Neural cell (in vitro differentiated cells): ENCODE measurements at regions not wholly inside any gene's neighbourhood (a gene's known extent, or its start where the extent isn't known, plus 50 kb on each side); places are given as distances from the start of the nearest gene placed in this dataset.

Experiments
- H2AFZ ChIP-seq: fragments of 200-600, 300-800 bp; sonication (generic), shearing (Covaris generic); 2 replicates; pipeline ENCODE4 v1.6.0; 2014; ENCODE audit warnings: low read depth, mild to moderate bottlenecking, antibody characterized with exemption, low read length, moderate library complexity
- H3F3A ChIP-seq: fragments of 200-600 bp; shearing (Covaris generic); 2 replicates; pipeline ENCODE4 v1.6.1; 2016; ENCODE audit warnings: mild to moderate bottlenecking, moderate library complexity, mixed read lengths, antibody characterized with exemption, low read length; ENCODE audit not compliant: insufficient read depth, poor library complexity, severe bottlenecking
- H3K27ac ChIP-seq: fragments of 200-600, 300-800 bp; sonication (generic), shearing (Covaris generic); 2 replicates; pipeline ENCODE4 v1.5.1; 2014; ENCODE audit warnings: mild to moderate bottlenecking, low read length, moderate library complexity
- H3K27me3 ChIP-seq: fragments of 300-800, 200-600 bp; sonication (generic), shearing (Covaris generic); 2 replicates; pipeline ENCODE4 v1.6.0; 2014; ENCODE audit warnings: mild to moderate bottlenecking, low read depth, low read length, moderate library complexity; ENCODE audit not compliant: insufficient read depth
- H3K36me3 ChIP-seq: fragments of 300-800, 200-600 bp; sonication (generic), shearing (Covaris generic); 2 replicates; pipeline ENCODE4 v1.5.1; 2014; ENCODE audit warnings: mild to moderate bottlenecking, antibody characterized with exemption, low read length, moderate library complexity; ENCODE audit not compliant: insufficient read depth
- H3K4me2 ChIP-seq: fragments of 300-800, 200-600 bp; sonication (generic), shearing (Covaris generic); 2 replicates; pipeline ENCODE4 v1.6.0; 2014; ENCODE audit warnings: mild to moderate bottlenecking, low read length
- H3K4me3 ChIP-seq: fragments of 300-800, 200-600 bp; sonication (generic), shearing (Covaris generic); 2 replicates; pipeline ENCODE4 v1.5.1; 2014; ENCODE audit warnings: mild to moderate bottlenecking, low read length, moderate library complexity
- H3K79me2 ChIP-seq: fragments of 200-600 bp; shearing (Covaris generic); replicated peaks from 2 replicates; pipeline ENCODE4 v1.6.0; 2014; ENCODE audit warnings: mild to moderate bottlenecking, low read length, moderate library complexity; ENCODE audit not compliant: insufficient read depth
- H3K9ac ChIP-seq: fragments of 300-800, 200-600 bp; sonication (generic), shearing (Covaris generic); 2 replicates; pipeline ENCODE4 v1.6.1; 2016; ENCODE audit warnings: mild to moderate bottlenecking, low read length, mixed read lengths
- H3K9me2 ChIP-seq: fragments of 200-600 bp; shearing (Covaris generic); 2 replicates; pipeline ENCODE4 v1.6.1; 2016; ENCODE audit warnings: mild to moderate bottlenecking, low read length, mixed read lengths; ENCODE audit not compliant: insufficient read depth
- H3K9me3 ChIP-seq: fragments of 200-600, 300-800 bp; sonication (generic), shearing (Covaris generic); 2 replicates; pipeline ENCODE4 v1.6.1; 2016; ENCODE audit warnings: mild to moderate bottlenecking, mixed run types, low read length, moderate library complexity, mixed read lengths
- H4K20me1 ChIP-seq: fragments of 200-600 bp; shearing (Covaris generic); 2 replicates; pipeline ENCODE4 v1.6.1; 2016; ENCODE audit warnings: mild to moderate bottlenecking, mixed run types; ENCODE audit not compliant: insufficient read depth
- EP300 ChIP-seq: fragments of 450-650 bp; conservative IDR thresholded peaks from 2 replicates; pipeline ENCODE4 v1.6.1; 2014; ENCODE audit warnings: antibody characterized with exemption, mild to moderate bottlenecking, moderate library complexity; ENCODE audit not compliant: poor library complexity, severe bottlenecking
- EZH2 ChIP-seq: fragments of 200-600, 300-800 bp; shearing (Covaris generic), sonication (generic); IDR thresholded peaks from 2 replicates; pipeline ENCODE4 v1.6.1; 2014; ENCODE audit warnings: antibody characterized with exemption, low read length, borderline replicate concordance, mild to moderate bottlenecking; ENCODE audit not compliant: insufficient read depth, poor library complexity, severe bottlenecking
- MXI1 ChIP-seq: fragments of 450-650 bp; conservative IDR thresholded peaks from 2 replicates; pipeline ENCODE4 v1.6.1; 2014; ENCODE audit warnings: antibody characterized with exemption, mild to moderate bottlenecking; ENCODE audit not compliant: poor library complexity, severe bottlenecking
- POLR2AphosphoS5 ChIP-seq: IDR thresholded peaks from 2 replicates; pipeline ENCODE4 v1.6.1; 2012
- RAD21 ChIP-seq: fragments of 450-650 bp; conservative IDR thresholded peaks from 2 replicates; pipeline ENCODE4 v1.6.1; 2014; ENCODE audit warnings: antibody characterized with exemption, mild to moderate bottlenecking, moderate library complexity
- REST ChIP-seq: IDR thresholded peaks from 2 replicates; pipeline ENCODE4 v1.6.1; 2012; ENCODE audit warnings: borderline replicate concordance
- SMC3 ChIP-seq: fragments of 450-650 bp; conservative IDR thresholded peaks from 2 replicates; pipeline ENCODE4 v1.6.1; 2014; ENCODE audit warnings: antibody characterized with exemption, mild to moderate bottlenecking, moderate library complexity; ENCODE audit not compliant: poor library complexity
- TAF1 ChIP-seq: IDR thresholded peaks from 2 replicates; pipeline ENCODE4 v1.6.1; 2012; ENCODE audit warnings: low read depth
- TF ChIP-seq, protein P1 (sequence below): fragments of 450-650 bp; IDR thresholded peaks from 2 replicates; pipeline ENCODE4 v1.5.1; 2014; ENCODE audit warnings: antibody characterized with exemption, mild to moderate bottlenecking, moderate library complexity; ENCODE audit not compliant: poor library complexity, severe bottlenecking

DNA sequence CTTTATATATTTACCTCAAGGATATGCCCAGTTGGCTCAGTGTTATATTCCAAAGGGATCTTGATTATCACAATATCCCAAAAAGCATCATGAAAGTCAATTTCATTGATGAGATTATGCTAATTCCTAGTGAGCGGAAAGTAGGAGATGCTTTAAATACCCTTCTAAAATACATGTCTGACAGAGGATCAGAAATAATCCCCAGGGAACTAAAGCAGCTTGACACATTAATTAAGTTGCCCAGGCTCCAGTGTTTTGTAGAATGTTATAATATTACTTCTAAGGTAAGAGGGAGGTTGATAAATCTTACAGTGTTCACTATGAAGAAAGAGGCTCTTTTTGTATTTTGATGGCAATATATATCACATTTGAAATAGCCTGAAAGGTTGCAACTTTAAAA lies 767.5 kb upstream of the ROBO1 start:
- H3K9me2 ChIP-seq: no peaks in the 10 kb centered on the region
- no peaks in the 10 kb centered on the region for H3K36me3 ChIP-seq
- TF ChIP-seq EP300: peak; percentile 15
- no peak for TF ChIP-seq POLR2AphosphoS5
- TF ChIP-seq, protein P1, sequence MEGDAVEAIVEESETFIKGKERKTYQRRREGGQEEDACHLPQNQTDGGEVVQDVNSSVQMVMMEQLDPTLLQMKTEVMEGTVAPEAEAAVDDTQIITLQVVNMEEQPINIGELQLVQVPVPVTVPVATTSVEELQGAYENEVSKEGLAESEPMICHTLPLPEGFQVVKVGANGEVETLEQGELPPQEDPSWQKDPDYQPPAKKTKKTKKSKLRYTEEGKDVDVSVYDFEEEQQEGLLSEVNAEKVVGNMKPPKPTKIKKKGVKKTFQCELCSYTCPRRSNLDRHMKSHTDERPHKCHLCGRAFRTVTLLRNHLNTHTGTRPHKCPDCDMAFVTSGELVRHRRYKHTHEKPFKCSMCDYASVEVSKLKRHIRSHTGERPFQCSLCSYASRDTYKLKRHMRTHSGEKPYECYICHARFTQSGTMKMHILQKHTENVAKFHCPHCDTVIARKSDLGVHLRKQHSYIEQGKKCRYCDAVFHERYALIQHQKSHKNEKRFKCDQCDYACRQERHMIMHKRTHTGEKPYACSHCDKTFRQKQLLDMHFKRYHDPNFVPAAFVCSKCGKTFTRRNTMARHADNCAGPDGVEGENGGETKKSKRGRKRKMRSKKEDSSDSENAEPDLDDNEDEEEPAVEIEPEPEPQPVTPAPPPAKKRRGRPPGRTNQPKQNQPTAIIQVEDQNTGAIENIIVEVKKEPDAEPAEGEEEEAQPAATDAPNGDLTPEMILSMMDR: no peak

GRCh38 chr3:80533553-80533952 lies 765.8 kb upstream of the ROBO1 start:
- no peak overlapping the region for H3K4me2 ChIP-seq
- no peak overlapping the region for H3K27ac ChIP-seq
- TF ChIP-seq SMC3 (no peak), POLR2AphosphoS5 (no peak), EP300 (no peak)
- no peaks in the 10 kb centered on the region for H3K9me2 ChIP-seq
- no peaks in the 10 kb centered on the region for H3K36me3 ChIP-seq
- no peaks in the 10 kb centered on the region for H4K20me1 ChIP-seq
- no peak overlapping the region for H3K9ac ChIP-seq
- no peaks in the 10 kb centered on the region for H3K9me3 ChIP-seq
- H3F3A ChIP-seq: no peaks in the 10 kb centered on the region
- H3K27me3 ChIP-seq: no peaks in the 10 kb centered on the region
- H3K4me3 ChIP-seq: no peak overlapping the region
- H2AFZ ChIP-seq: no peak overlapping the region
- H3K79me2 ChIP-seq: no peaks in the 10 kb centered on the region

More for the DNA sequence above, 767.5 kb upstream of the ROBO1 start:
- Histone ChIP-seq H3K27ac (peak overlapping the region; percentile 53), H2AFZ (no peak overlapping the region), H3K79me2 (no peaks in the 10 kb centered on the region), H3K4me3 (no peak overlapping the region), H3F3A (no peaks in the 10 kb centered on the region), H3K9me3 (no peaks in the 10 kb centered on the region), H4K20me1 (no peaks in the 10 kb centered on the region), H3K27me3 (no peaks in the 10 kb centered on the region), H3K9ac (no peak overlapping the region), H3K4me2 (no peak overlapping the region)

DNA sequence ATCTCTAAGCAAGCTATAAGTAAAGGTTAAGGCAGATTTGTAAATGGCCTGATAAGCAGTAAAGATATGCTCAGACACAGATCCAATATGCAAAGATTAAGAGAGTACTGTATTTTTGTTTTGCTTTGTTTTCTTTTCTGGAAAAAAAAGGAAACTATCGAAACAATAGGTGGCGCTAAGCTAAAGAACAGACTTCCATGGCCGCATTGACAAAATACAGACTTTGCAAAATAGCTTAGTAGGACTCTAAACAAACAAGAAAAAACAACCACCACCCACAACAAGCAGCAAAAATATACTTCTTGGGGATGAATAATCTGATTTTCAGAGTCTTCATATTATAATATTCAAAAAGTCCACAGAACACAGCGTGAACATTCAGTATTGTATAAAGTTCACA lies 758.4 kb upstream of the ROBO1 start:
- no peaks in the 10 kb centered on the region for H4K20me1 ChIP-seq
- H2AFZ ChIP-seq: no peak overlapping the region
- no peak overlapping the region for H3K9ac ChIP-seq
- TF ChIP-seq TAF1 (no peak), POLR2AphosphoS5 (no peak), MXI1 (no peak), RAD21 (no peak), EZH2 (no peak), EP300 (no peak), REST (no peak), SMC3 (no peak)
- TF ChIP-seq, protein P1: no peak
- no peaks in the 10 kb centered on the region for H3K27me3 ChIP-seq
- H3K36me3 ChIP-seq: no peaks in the 10 kb centered on the region
- no peak overlapping the region for H3K4me2 ChIP-seq
- H3K9me2 ChIP-seq: no peaks in the 10 kb centered on the region
- H3F3A ChIP-seq: no peaks in the 10 kb centered on the region
- H3K4me3 ChIP-seq: no peak overlapping the region
- no peak overlapping the region for H3K27ac ChIP-seq
- peaks cover 4% of the 10 kb centered on the region for H3K9me3 ChIP-seq
- H3K79me2 ChIP-seq: no peaks in the 10 kb centered on the region
